ENCODE measurements at regions not wholly inside any gene's neighbourhood (a gene's known extent, or its start where the extent isn't known, plus 50 kb on each side); places are given as distances from the start of the nearest gene placed in this dataset.
"Not testable (repeated sequence)": the region's sequence is repeated elsewhere in the genome, so short reads cannot be mapped to it uniquely, and the experiment has no call there.

DNA sequence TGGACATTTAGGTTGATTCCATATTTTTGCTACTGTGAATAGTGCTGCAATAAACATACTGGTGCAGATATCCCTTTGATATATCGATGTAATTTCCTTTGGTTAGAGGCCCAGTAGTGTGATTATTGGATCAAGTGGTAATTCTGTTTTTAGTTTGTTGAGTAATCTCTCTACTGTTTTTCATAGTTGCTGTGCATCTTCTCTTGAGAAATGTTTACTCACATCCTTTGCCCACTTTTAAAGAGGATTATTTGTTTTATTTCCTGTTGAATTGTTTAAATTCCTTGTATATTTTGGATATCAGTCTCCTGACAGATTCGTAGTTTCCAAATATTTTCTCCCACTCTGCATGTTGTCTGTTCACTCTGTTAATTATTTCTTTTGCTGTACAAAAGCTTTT lies 352.6 kb upstream of the TARS1 start:
- no peak overlapping the region for H3K4me3 ChIP-seq (ENCODE audit: low read length)
- peak; percentile 18 for DNase-seq (ENCODE audit: low read depth)
- TF ChIP-seq, protein P1, sequence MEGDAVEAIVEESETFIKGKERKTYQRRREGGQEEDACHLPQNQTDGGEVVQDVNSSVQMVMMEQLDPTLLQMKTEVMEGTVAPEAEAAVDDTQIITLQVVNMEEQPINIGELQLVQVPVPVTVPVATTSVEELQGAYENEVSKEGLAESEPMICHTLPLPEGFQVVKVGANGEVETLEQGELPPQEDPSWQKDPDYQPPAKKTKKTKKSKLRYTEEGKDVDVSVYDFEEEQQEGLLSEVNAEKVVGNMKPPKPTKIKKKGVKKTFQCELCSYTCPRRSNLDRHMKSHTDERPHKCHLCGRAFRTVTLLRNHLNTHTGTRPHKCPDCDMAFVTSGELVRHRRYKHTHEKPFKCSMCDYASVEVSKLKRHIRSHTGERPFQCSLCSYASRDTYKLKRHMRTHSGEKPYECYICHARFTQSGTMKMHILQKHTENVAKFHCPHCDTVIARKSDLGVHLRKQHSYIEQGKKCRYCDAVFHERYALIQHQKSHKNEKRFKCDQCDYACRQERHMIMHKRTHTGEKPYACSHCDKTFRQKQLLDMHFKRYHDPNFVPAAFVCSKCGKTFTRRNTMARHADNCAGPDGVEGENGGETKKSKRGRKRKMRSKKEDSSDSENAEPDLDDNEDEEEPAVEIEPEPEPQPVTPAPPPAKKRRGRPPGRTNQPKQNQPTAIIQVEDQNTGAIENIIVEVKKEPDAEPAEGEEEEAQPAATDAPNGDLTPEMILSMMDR (IDR thresholded peaks at IDR 0.05; ENCODE audit: insufficient read depth, low read depth, low read length, missing control alignments) = no peak

DNA sequence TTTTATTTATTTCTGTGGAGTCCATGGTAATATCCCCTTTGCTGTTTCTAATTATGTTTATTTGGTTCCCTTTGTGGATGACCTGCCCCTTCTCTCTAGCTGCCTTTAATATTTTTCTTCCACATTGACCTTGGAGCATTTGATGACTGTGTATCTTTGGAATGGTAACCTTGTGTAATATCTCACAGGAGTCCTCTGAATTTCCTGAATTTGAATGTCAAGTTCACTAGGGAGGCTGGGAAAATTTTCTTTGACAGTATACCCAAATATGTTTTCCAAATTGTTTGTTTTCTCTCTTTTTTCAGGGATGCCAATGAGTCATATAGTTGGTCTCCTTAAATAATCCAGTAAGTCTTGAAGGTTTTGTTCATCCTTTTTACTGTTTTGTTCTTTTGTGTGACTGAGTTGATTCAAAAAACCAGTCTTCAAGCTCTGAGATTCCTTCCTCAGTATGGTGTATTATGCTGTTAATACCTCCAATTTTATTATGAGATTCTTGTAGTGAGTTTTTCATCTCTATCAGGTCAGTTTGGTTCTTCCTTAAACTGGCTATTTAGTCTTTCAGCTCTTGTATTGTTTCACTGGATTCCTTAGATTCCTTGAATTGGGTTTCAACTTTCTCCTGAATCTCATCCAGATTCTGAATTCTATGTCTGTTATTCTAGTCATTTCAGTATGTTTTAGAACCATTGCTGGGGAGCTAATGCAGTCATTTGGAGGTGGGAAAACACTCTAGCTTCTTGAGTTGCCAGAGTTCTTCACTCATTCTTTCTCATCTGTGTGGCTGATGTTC lies 349.0 kb upstream of the TARS1 start:
- TF ChIP-seq, protein P1 (IDR thresholded peaks at IDR 0.05; ENCODE audit: insufficient read depth, low read depth, low read length, missing control alignments) = no peak
- H3K4me3 ChIP-seq (ENCODE audit: low read length) = no peak overlapping the region
- DNase-seq (ENCODE audit: low read depth) = peak; percentile 24

DNA sequence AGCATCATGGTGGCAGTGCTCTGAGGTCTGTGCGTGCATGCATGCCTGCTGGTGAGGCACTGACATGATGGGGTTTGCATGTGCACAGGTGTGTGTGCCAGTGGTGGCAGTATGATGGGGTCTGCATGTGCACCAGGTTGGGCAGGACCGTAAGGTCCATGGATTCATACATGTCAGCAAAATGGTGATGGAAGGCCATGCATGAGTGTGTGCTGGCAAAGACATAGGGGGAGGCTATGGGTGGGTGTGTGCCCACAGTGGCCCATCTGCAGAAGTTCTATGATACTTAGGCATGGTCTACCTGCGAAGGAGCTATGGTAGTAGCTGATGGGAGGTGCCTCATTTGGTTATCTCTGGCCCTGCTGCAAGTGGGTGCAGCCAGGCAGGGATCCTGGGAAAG lies 348.0 kb upstream of the TARS1 start:
- TF ChIP-seq, protein P1 (IDR thresholded peaks at IDR 0.05; ENCODE audit: insufficient read depth, low read depth, low read length, missing control alignments) = no peak
- DNase-seq (ENCODE audit: low read depth) = no peak
- H3K4me3 ChIP-seq (ENCODE audit: low read length) = no peak overlapping the region

DNA sequence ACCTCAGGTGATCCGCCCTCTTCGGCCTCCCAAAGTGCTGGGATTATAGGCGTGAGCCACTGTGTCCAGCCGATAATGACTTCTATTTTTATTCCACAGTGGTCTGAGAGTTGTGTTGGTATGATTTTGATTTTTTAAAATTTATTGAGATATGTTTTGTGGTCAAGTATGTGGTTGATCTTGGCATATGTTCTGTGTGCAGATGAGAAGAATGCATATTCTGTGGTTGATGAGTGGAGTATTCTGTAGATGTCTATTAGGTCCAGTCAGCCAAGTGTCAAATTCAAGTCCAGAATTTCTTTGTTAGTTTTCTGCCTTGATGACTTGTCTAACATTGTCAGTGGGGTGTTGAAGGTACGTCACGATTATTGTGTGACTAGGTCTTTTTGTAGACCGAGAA lies 338.2 kb upstream of the TARS1 start:
- DNase-seq (ENCODE audit: low read depth) = no peak

DNA sequence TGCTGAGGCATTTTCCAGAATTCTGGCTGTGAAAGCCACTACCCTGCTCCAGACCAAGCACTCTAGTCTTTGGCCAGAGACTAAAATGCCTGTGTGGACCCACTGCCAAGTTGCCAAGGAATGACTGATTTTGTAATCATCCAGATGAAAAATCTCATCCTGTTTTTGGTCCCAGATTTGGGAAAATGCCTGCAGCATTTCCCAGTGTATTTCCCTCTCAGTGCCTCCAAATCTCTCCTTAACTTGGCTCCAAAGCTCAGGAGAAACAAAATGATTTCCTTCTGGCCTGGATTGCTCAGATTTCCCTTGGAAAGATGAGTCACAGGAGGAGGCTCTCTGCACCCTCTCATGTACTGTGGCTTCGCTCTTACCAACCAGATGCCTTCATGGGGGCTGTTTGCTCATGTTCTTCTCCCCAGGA lies 335.2 kb upstream of the TARS1 start:
- DNase-seq (ENCODE audit: low read depth) = peak; percentile 40
- no peak overlapping the region for H3K4me3 ChIP-seq (ENCODE audit: low read length)
- TF ChIP-seq, protein P1 (IDR thresholded peaks at IDR 0.05; ENCODE audit: insufficient read depth, low read depth, low read length, missing control alignments) = no peak

More for the DNA sequence above, 338.2 kb upstream of the TARS1 start:
- TF ChIP-seq, protein P1 (IDR thresholded peaks at IDR 0.05; ENCODE audit: insufficient read depth, low read depth, low read length, missing control alignments) = no peak
- no peak overlapping the region for H3K4me3 ChIP-seq (ENCODE audit: low read length)

DNA sequence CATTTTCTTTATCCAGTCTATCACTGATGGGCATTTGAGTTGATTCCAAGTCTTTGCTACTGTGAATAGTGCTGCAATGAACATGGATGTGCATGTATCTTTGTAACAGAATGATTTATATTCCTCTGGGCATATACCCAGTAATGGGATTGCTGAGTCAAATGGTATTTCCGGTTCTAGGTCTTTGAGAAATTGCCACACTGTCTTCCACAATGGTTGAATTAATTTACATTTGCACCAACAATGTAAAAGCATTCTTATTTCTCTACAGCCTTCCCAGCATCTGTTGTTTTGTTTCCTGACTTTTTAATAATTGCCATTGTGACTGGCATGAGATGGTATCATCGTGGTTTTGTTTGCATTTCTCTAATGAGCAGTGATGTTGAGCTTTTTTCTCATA lies 330.3 kb upstream of the TARS1 start:
- not testable (repeated sequence) for H3K4me3 ChIP-seq (ENCODE audit: low read length)
- peak; percentile 36 for DNase-seq (ENCODE audit: low read depth)

DNA sequence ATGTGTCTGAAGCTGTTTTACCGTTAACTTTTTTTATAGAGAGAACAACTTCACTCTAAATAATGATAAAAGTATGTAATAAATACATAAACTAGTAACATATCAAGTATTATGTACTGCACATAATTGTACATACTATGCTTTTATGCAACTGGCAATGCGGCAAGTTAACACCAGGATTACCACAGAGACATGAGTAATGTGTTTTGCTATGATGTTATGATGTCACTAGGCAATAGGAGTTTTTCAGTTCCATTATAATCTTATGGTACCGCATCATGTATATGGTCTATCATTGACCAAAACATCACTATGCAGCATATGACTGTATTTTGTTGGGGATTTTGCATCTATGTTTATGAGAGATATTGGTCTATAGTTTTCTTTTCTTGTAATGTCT lies 326.4 kb upstream of the TARS1 start:
- H3K4me3 ChIP-seq (ENCODE audit: low read length) = no peak overlapping the region
- TF ChIP-seq, protein P1 (IDR thresholded peaks at IDR 0.05; ENCODE audit: insufficient read depth, low read depth, low read length, missing control alignments) = no peak
- peak; percentile 34 for DNase-seq (ENCODE audit: low read depth)

Measured in epithelial cell of esophagus (primary cell).